HCT116 (cell line): ENCODE measurements at regions not wholly inside any gene's neighbourhood (a gene's known extent, or its start where the extent isn't known, plus 50 kb on each side); places are given as distances from the start of the nearest gene placed in this dataset.

Experiments
- CEBPB ChIP-seq: IDR thresholded peaks from 2 replicates; pipeline ENCODE4 v1.6.1; 2012; ENCODE audit warnings: low read depth
- CTCF ChIP-seq, 3 experiments: fragments of 200-600 bp in 1 of 3; sonication (generic) in 1 of 3; IDR thresholded peaks in 2 of 3; conservative IDR thresholded peaks in 1 of 3; 2 replicates each; pipeline ENCODE4 v1.5.1; 2012 to 2017; ENCODE audit warnings: low read depth in 2 of 3, low read length in 2 of 3, antibody characterized with exemption in 1 of 3, borderline replicate concordance in 1 of 3, control low read depth in 1 of 3, mild to moderate bottlenecking in 1 of 3, mixed read lengths in 1 of 3, mixed run types in 1 of 3, moderate library complexity in 1 of 3; ENCODE audit not compliant: insufficient read depth in 1 of 3
- EZH2 ChIP-seq: fragments of 200-600 bp; sonication (generic); IDR thresholded peaks from 2 replicates; pipeline ENCODE4 v1.6.1; 2017; ENCODE audit warnings: antibody characterized with exemption, mixed run types
- EZH2phosphoT487 ChIP-seq: fragments of 200-600 bp; IDR thresholded peaks from 2 replicates; pipeline ENCODE4 v1.6.1; 2018; ENCODE audit warnings: antibody characterized with exemption, borderline replicate concordance
- FOSL1 ChIP-seq: IDR thresholded peaks from 2 replicates; pipeline ENCODE4 v1.6.1; 2012; ENCODE audit warnings: low read depth
- MAX ChIP-seq: IDR thresholded peaks from 2 replicates; pipeline ENCODE4 v1.6.1; 2012
- POLR2A ChIP-seq: IDR thresholded peaks from 2 replicates; pipeline ENCODE4 v1.7.0; 2011; ENCODE audit warnings: borderline replicate concordance; ENCODE audit not compliant: insufficient read depth, insufficient read length; ENCODE audit errors: extremely low read depth
- POLR2AphosphoS5 ChIP-seq: IDR thresholded peaks from 2 replicates; pipeline ENCODE4 v1.6.1; 2011; ENCODE audit warnings: mild to moderate bottlenecking, low read depth, low read length, moderate library complexity
- SRF ChIP-seq: IDR thresholded peaks from 2 replicates; pipeline ENCODE4 v1.6.1; 2012; ENCODE audit warnings: low read depth

- no peak for TF ChIP-seq EZH2phosphoT487
- no peak for TF ChIP-seq CTCF (IDR thresholded peaks at IDR 0.05 in 2 of 3, conservative IDR thresholded peaks at IDR 0.05 in 1 of 3; ENCODE audit: borderline replicate concordance in 1 of 3, insufficient read depth in 1 of 3, low read depth in 2 of 3, low read length in 2 of 3)
- TF ChIP-seq CEBPB: no peak
- TF ChIP-seq FOSL1: no peak
- TF ChIP-seq POLR2A: no peak
- TF ChIP-seq POLR2AphosphoS5: no peak
- no peak for TF ChIP-seq EZH2
- no peak for TF ChIP-seq SRF
- TF ChIP-seq MAX: no peak
Observed at GRCh38 chr6:50984135-50984534, 165.5 kb downstream of the TFAP2B start.
